ENCODE measurements at regions not wholly inside any gene's neighbourhood (a gene's known extent, or its start where the extent isn't known, plus 50 kb on each side); places are given as distances from the start of the nearest gene placed in this dataset.

- TF ChIP-seq CTCF (IDR thresholded peaks at IDR 0.05) (no peak), POLR2A (IDR thresholded peaks at IDR 0.05) (no peak)
- Histone ChIP-seq H3K27ac (no peak overlapping the region), H3K9me3 (no peaks in the 10 kb centered on the region), H3K4me3 (no peak overlapping the region), H3K27me3 (no peaks in the 10 kb centered on the region), H3K36me3 (replicated peaks in 1 of 2; ENCODE audit: insufficient read depth in 1 of 2, low read depth in 2 of 2) (no peaks in the 10 kb centered on the region), H3K4me1 (no peaks in the 10 kb centered on the region)
- intact Hi-C loops (cut with DNase I) = no loop called here
- WGBS, 2 donors = 28 to 30% methylated on average over 3 of the region's 3 CpGs
- ATAC-seq = no peak
- no peak for DNase-seq
Observed at GRCh38 chr12:60251091-60251490, 655.3 kb downstream of the SLC16A7 start.

GRCh38 chr12:60252359-60253096 lies 656.7 kb downstream of the SLC16A7 start:
- H3K4me1 ChIP-seq = peaks cover 9% of the 10 kb centered on the region
- H3K9me3 ChIP-seq = no peaks in the 10 kb centered on the region
- DNase-seq = no peak
- H3K27ac ChIP-seq = no peak overlapping the region
- intact Hi-C loops (cut with DNase I) = no loop called here
- 75 to 77% methylated on average over 7 of the region's 7 CpGs for WGBS, 2 donors
- H3K4me3 ChIP-seq = no peak overlapping the region
- H3K36me3 ChIP-seq (replicated peaks in 1 of 2; ENCODE audit: insufficient read depth in 1 of 2, low read depth in 2 of 2) = no peaks in the 10 kb centered on the region
- H3K27me3 ChIP-seq = no peaks in the 10 kb centered on the region
- no peak for ATAC-seq
- TF ChIP-seq CTCF (IDR thresholded peaks at IDR 0.05) (no peak), POLR2A (IDR thresholded peaks at IDR 0.05) (no peak)

DNA sequence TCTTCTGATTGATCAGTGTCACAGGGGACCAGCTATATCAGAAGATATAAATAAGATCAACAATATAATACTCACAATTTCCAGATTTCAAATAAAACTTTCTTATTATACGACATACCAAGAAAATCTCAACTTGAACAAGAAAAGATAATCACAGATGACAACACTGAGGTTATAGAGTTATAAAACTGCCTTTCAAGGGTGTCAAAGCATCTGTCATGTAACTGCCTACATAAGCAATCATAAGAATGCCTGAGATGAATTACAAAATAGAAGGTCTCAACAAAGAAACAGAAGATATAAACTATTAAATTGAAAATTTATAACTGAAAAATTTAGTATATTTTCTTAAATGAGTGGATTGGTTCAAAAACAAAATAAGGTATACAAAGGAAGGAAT lies 659.2 kb downstream of the SLC16A7 start:
- WGBS, 2 donors = 88 to 93% methylated on average over 1 of the region's 1 CpG
- TF ChIP-seq POLR2A (IDR thresholded peaks at IDR 0.05) (no peak), CTCF (IDR thresholded peaks at IDR 0.05) (no peak)
- Histone ChIP-seq H3K4me1 (peaks cover 9% of the 10 kb centered on the region), H3K9me3 (no peaks in the 10 kb centered on the region), H3K27me3 (no peaks in the 10 kb centered on the region), H3K4me3 (no peak overlapping the region), H3K36me3 (replicated peaks in 1 of 2; ENCODE audit: insufficient read depth in 1 of 2, low read depth in 2 of 2) (no peaks in the 10 kb centered on the region), H3K27ac (no peak overlapping the region)
- intact Hi-C loops (cut with DNase I) = no loop called here
- ATAC-seq (no peak), DNase-seq (no peak)

DNA sequence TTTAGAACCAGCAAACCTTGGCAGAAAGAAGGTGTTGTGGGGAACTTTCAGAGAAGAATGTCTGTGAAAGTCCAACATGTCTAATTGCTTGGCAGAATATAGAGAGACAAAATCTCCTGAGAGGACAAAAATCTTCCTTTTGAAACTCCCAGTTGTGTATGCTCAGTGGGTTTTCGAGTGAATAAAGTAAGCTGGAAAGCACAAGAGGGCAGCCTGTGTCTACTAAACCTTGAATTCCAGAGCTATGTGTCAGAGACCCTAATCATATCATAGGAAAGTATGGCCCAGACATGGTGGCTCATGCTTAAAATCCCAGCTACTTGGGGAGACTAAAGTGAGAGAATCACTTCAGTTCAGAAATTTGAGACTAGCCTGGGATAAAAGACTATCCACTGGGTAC lies 661.2 kb downstream of the SLC16A7 start:
- H3K4me3 ChIP-seq = no peak overlapping the region
- intact Hi-C loops (cut with DNase I) = no loop called here
- ATAC-seq = peak; percentile 53
- 36 to 47% methylated on average over 1 of the region's 1 CpG for WGBS, 2 donors
- H3K27me3 ChIP-seq = no peaks in the 10 kb centered on the region
- no peak for DNase-seq
- TF ChIP-seq CTCF (IDR thresholded peaks at IDR 0.05) (no peak), POLR2A (IDR thresholded peaks at IDR 0.05) (no peak)
- H3K9me3 ChIP-seq = no peaks in the 10 kb centered on the region
- H3K27ac ChIP-seq = no peak overlapping the region
- H3K36me3 ChIP-seq (replicated peaks in 1 of 2; ENCODE audit: insufficient read depth in 1 of 2, low read depth in 2 of 2) = no peaks in the 10 kb centered on the region
- H3K4me1 ChIP-seq = peaks cover 9% of the 10 kb centered on the region

GRCh38 chr12:60259225-60259624 lies 663.4 kb downstream of the SLC16A7 start:
- ATAC-seq = no peak
- Histone ChIP-seq H3K4me3 (no peak overlapping the region), H3K9me3 (no peaks in the 10 kb centered on the region), H3K27ac (no peak overlapping the region), H3K36me3 (replicated peaks in 1 of 2; ENCODE audit: insufficient read depth in 1 of 2, low read depth in 2 of 2) (no peaks in the 10 kb centered on the region), H3K4me1 (peaks cover 9% of the 10 kb centered on the region), H3K27me3 (no peaks in the 10 kb centered on the region)
- WGBS, 2 donors = 73 to 87% methylated on average over 3 of the region's 3 CpGs
- TF ChIP-seq CTCF (IDR thresholded peaks at IDR 0.05) = no peak
- intact Hi-C loops (cut with DNase I) = no loop called here
- no peak for DNase-seq
